ENCODE measurements at regions not wholly inside any gene's neighbourhood (a gene's known extent, or its start where the extent isn't known, plus 50 kb on each side); places are given as distances from the start of the nearest gene placed in this dataset.
A peak's percentile ranks its signal among the peaks of the same experiment; 100 is the strongest.

GRCh38 chr18:33835419-33835818 is 257.4 kb downstream of the ASXL3 start:
- Histone ChIP-seq H3K4me3 (ENCODE audit: low read depth, low read length, poor library complexity, severe bottlenecking) (no peak overlapping the region), H3K9me3 (ENCODE audit: low read length) (no peaks in the 10 kb centered on the region), H3K9ac (ENCODE audit: low read length) (no peak overlapping the region), H4K20me1 (ENCODE audit: insufficient read depth, low read length) (no peaks in the 10 kb centered on the region), H3K36me3 (ENCODE audit: insufficient read depth, low read length) (no peaks in the 10 kb centered on the region), H3K4me2 (ENCODE audit: low read length) (no peak overlapping the region), H3K27ac (ENCODE audit: low read depth, low read length, poor library complexity, severe bottlenecking) (no peak overlapping the region), H3K9me2 (ENCODE audit: low read depth, low read length) (no peaks in the 10 kb centered on the region), H3F3A (ENCODE audit: insufficient read depth, low read length) (no peaks in the 10 kb centered on the region), H3K4me1 (ENCODE audit: insufficient read depth, low read length, severe bottlenecking) (peaks cover 51% of the 10 kb centered on the region), H3K79me2 (ENCODE audit: insufficient read depth, low read length) (no peaks in the 10 kb centered on the region), H2AFZ (ENCODE audit: low read length) (no peak overlapping the region), H3K27me3 (ENCODE audit: insufficient read depth, low read length) (no peaks in the 10 kb centered on the region)
- TF ChIP-seq CTCF (IDR thresholded peaks at IDR 0.05; ENCODE audit: low read length) (no peak), EZH2 (IDR thresholded peaks at IDR 0.05; ENCODE audit: borderline replicate concordance, low read length) (no peak)

- no peaks in the 10 kb centered on the region for H3F3A ChIP-seq (ENCODE audit: insufficient read depth, low read length)
- no peaks in the 10 kb centered on the region for H4K20me1 ChIP-seq (ENCODE audit: insufficient read depth, low read length)
- H3K9me2 ChIP-seq (ENCODE audit: low read depth, low read length) = no peaks in the 10 kb centered on the region
- H3K4me3 ChIP-seq (ENCODE audit: low read depth, low read length, poor library complexity, severe bottlenecking) = no peak overlapping the region
- H3K9ac ChIP-seq (ENCODE audit: low read length) = no peak overlapping the region
- no peaks in the 10 kb centered on the region for H3K79me2 ChIP-seq (ENCODE audit: insufficient read depth, low read length)
- no peaks in the 10 kb centered on the region for H3K9me3 ChIP-seq (ENCODE audit: low read length)
- no peak for TF ChIP-seq EZH2 (IDR thresholded peaks at IDR 0.05; ENCODE audit: borderline replicate concordance, low read length)
- TF ChIP-seq CTCF (IDR thresholded peaks at IDR 0.05; ENCODE audit: low read length) = peak; percentile 58
- H2AFZ ChIP-seq (ENCODE audit: low read length) = no peak overlapping the region
- H3K36me3 ChIP-seq (ENCODE audit: insufficient read depth, low read length) = no peaks in the 10 kb centered on the region
- H3K27ac ChIP-seq (ENCODE audit: low read depth, low read length, poor library complexity, severe bottlenecking) = no peak overlapping the region
- H3K27me3 ChIP-seq (ENCODE audit: insufficient read depth, low read length) = no peaks in the 10 kb centered on the region
- H3K4me2 ChIP-seq (ENCODE audit: low read length) = no peak overlapping the region
- H3K4me1 ChIP-seq (ENCODE audit: insufficient read depth, low read length, severe bottlenecking) = peaks cover 46% of the 10 kb centered on the region
Observed at GRCh38 chr18:33833842-33834241, 255.8 kb downstream of the ASXL3 start.

GRCh38 chr18:33831424-33831823 is 253.4 kb downstream of the ASXL3 start:
- no peak overlapping the region for H3K27ac ChIP-seq (ENCODE audit: low read depth, low read length, poor library complexity, severe bottlenecking)

More at GRCh38 chr18:33831424-33831823, 253.4 kb downstream of the ASXL3 start:
- Histone ChIP-seq H4K20me1 (ENCODE audit: insufficient read depth, low read length) (no peaks in the 10 kb centered on the region), H2AFZ (ENCODE audit: low read length) (no peak overlapping the region), H3F3A (ENCODE audit: insufficient read depth, low read length) (no peaks in the 10 kb centered on the region), H3K9me2 (ENCODE audit: low read depth, low read length) (no peaks in the 10 kb centered on the region), H3K9ac (ENCODE audit: low read length) (no peak overlapping the region), H3K36me3 (ENCODE audit: insufficient read depth, low read length) (no peaks in the 10 kb centered on the region), H3K9me3 (ENCODE audit: low read length) (no peaks in the 10 kb centered on the region), H3K4me1 (ENCODE audit: insufficient read depth, low read length, severe bottlenecking) (peaks cover 40% of the 10 kb centered on the region), H3K79me2 (ENCODE audit: insufficient read depth, low read length) (no peaks in the 10 kb centered on the region), H3K27me3 (ENCODE audit: insufficient read depth, low read length) (no peaks in the 10 kb centered on the region), H3K4me3 (ENCODE audit: low read depth, low read length, poor library complexity, severe bottlenecking) (no peak overlapping the region), H3K4me2 (ENCODE audit: low read length) (no peak overlapping the region)
- TF ChIP-seq CTCF (IDR thresholded peaks at IDR 0.05; ENCODE audit: low read length) (no peak), EZH2 (IDR thresholded peaks at IDR 0.05; ENCODE audit: borderline replicate concordance, low read length) (no peak)

Data from OCI-LY1 (cell line).